GM19328 (cell line): ENCODE measurements at regions not wholly inside any gene's neighbourhood (a gene's known extent, or its start where the extent isn't known, plus 50 kb on each side); places are given as distances from the start of the nearest gene placed in this dataset.
"Not testable (repeated sequence)": the region's sequence is repeated elsewhere in the genome, so short reads cannot be mapped to it uniquely, and the experiment has no call there.

Experiments used
- ATAC-seq: cut with Tn5 transposase; IDR thresholded peaks from one replicate; pipeline ENCODE4 v1.9.1; 2021; ENCODE audit warnings: mild to moderate bottlenecking, moderate library complexity; ENCODE audit not compliant: unreplicated experiment

GRCh38 chr12:13924286-13924685 is 57.1 kb downstream of the GRIN2B start:
- ATAC-seq, result no peak

GRCh38 chr12:13918897-13919296 is 62.5 kb downstream of the GRIN2B start:
- ATAC-seq, result no peak

GRCh38 chr12:13915096-13915495 is 66.3 kb downstream of the GRIN2B start:
- no peak for ATAC-seq

GRCh38 chr12:13913371-13913770 is 68.0 kb downstream of the GRIN2B start:
- ATAC-seq, result no peak

- ATAC-seq, result no peak
These were observed 69.4 kb downstream of the GRIN2B start for GRCh38 chr12:13911756-13912554.

- no peak for ATAC-seq
These were observed 75.6 kb downstream of the GRIN2B start for GRCh38 chr12:13905794-13906193.

- no peak for ATAC-seq
These were observed 80.7 kb downstream of the GRIN2B start for GRCh38 chr12:13900718-13901117.

- ATAC-seq, result not testable (repeated sequence)
These were observed 83.0 kb downstream of the GRIN2B start for GRCh38 chr12:13898387-13898786.

- no peak for ATAC-seq
These were observed 83.6 kb downstream of the GRIN2B start for GRCh38 chr12:13897811-13898210.

GRCh38 chr12:13896063-13896626 is 85.3 kb downstream of the GRIN2B start:
- ATAC-seq, result no peak

GRCh38 chr12:13891902-13892301 is 89.5 kb downstream of the GRIN2B start:
- no peak for ATAC-seq

GRCh38 chr12:13890943-13891342 is 90.5 kb downstream of the GRIN2B start:
- no peak for ATAC-seq

- no peak for ATAC-seq
These were observed 93.5 kb downstream of the GRIN2B start for GRCh38 chr12:13887779-13888388.

- ATAC-seq, result no peak
These were observed 99.2 kb downstream of the GRIN2B start for GRCh38 chr12:13882176-13882575.

- no peak for ATAC-seq
These were observed 100.8 kb downstream of the GRIN2B start for GRCh38 chr12:13880613-13881012.

- ATAC-seq, result no peak
These were observed 105.7 kb downstream of the GRIN2B start for GRCh38 chr12:13875744-13876143.

- ATAC-seq, result no peak
These were observed 111.1 kb downstream of the GRIN2B start for GRCh38 chr12:13870255-13870654.

GRCh38 chr12:13864081-13864673 is 117.2 kb downstream of the GRIN2B start:
- ATAC-seq, result peak; percentile 86

- ATAC-seq, result no peak
These were observed 123.7 kb downstream of the GRIN2B start for GRCh38 chr12:13857750-13858149.

- no peak for ATAC-seq
These were observed 127.9 kb downstream of the GRIN2B start for GRCh38 chr12:13853471-13853870.

GRCh38 chr12:13851828-13852227 is 129.6 kb downstream of the GRIN2B start:
- no peak for ATAC-seq

- no peak for ATAC-seq
These were observed 131.9 kb downstream of the GRIN2B start for GRCh38 chr12:13849456-13849855.
